ENCODE measurements at regions not wholly inside any gene's neighbourhood (a gene's known extent, or its start where the extent isn't known, plus 50 kb on each side); places are given as distances from the start of the nearest gene placed in this dataset.

DNA sequence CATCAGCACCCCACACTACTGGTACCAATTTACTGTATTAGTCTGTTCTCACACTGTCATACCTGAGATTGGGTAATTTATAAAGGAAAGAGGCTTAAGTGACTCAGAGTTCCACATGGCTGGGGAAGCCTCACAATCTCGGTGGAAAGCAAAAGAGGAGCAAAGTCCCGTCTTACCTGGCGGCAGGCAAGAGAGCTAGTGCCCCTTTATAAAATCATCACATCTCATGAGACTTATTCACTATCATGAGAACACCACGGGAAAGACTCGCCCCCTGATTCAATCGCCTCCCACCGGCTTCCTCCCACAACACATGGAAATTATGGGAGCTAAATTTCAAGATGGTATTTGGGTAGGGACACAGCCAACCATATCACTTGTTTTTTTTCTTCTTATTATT, 717.2 kb downstream of the TRIB2 start:
- no peak overlapping the region for H4K91ac ChIP-seq (replicated peaks; ENCODE audit: insufficient read length, low read length)
- no peak overlapping the region for H2BK12ac ChIP-seq (ENCODE audit: low read depth, low read length)
- no peak overlapping the region for H3K14ac ChIP-seq (ENCODE audit: insufficient read length)
- H3K56ac ChIP-seq (replicated peaks; ENCODE audit: insufficient read length, low read depth, low read length): no peak overlapping the region
- no peaks in the 10 kb centered on the region for H3K79me2 ChIP-seq (ENCODE audit: control insufficient read depth in 1 of 2, insufficient read depth in 2 of 2, low read length in 2 of 2)
- H3K9me3 ChIP-seq (ENCODE audit: insufficient read depth in 2 of 2, low read depth in 1 of 2, low read length in 1 of 2): peaks cover 3 to 4% of the 10 kb centered on the region in 2 experiments; a peak in 2 of 4 replicates
- no peak for DNase-seq (ENCODE audit: low read depth in 1 of 2, low spot score in 2 of 2)
- no peaks in the 10 kb centered on the region for H3K27me3 ChIP-seq (replicated peaks in 1 of 4; ENCODE audit: control insufficient read depth in 3 of 4, extremely low read depth in 1 of 4, insufficient read depth in 3 of 4, low read length in 3 of 4)
- H2BK20ac ChIP-seq (ENCODE audit: low read length): no peak overlapping the region
- no peaks in the 10 kb centered on the region for H3K4me1 ChIP-seq (replicated peaks in 1 of 4; ENCODE audit: control insufficient read depth in 3 of 4, insufficient read depth in 4 of 4, low read length in 3 of 4)
- no peaks in the 10 kb centered on the region for H3K79me1 ChIP-seq (ENCODE audit: low read depth, low read length)
- H2AFZ ChIP-seq (ENCODE audit: low read length): no peak overlapping the region
- H2BK15ac ChIP-seq (ENCODE audit: low read length): no peak overlapping the region
- no peak overlapping the region for H3K23ac ChIP-seq (ENCODE audit: insufficient read length)
- ChIA-PET CTCF (ENCODE audit: partially characterized antibody) (no interaction called here), POLR2A (ENCODE audit: partially characterized antibody) (no interaction called here)
- no peak overlapping the region for H3K4me3 ChIP-seq (ENCODE audit: extremely low read depth in 1 of 4, insufficient read depth in 2 of 4, low read depth in 3 of 4, low read length in 4 of 4)
- H3K4me2 ChIP-seq (ENCODE audit: insufficient read depth in 1 of 2, low read depth in 2 of 2, low read length in 2 of 2): no peak overlapping the region
- WGBS, 2 experiments (ENCODE audit: extremely low coverage in 1 of 2, insufficient coverage in 1 of 2, insufficient read length in 1 of 2, insufficient replicate concordance in 2 of 2, low coverage in 1 of 2, low lambda C conversion rate in 2 of 2, missing lambda C conversion rate in 1 of 2): 92% methylated on average over 7 of the region's 7 CpGs; no CpG with 5 or more reads in 1 of the 2 experiments
- H3K36me3 ChIP-seq (ENCODE audit: control insufficient read depth in 2 of 4, insufficient read depth in 4 of 4, low read length in 3 of 4): no peaks in the 10 kb centered on the region
- no peak for FAIRE-seq
- no peak overlapping the region for H3K9ac ChIP-seq (replicated peaks in 1 of 4; ENCODE audit: extremely low read depth in 1 of 4, low read depth in 3 of 4, low read length in 3 of 4)
- TF ChIP-seq YY1 (IDR thresholded peaks at IDR 0.05; ENCODE audit: low read depth, low read length): no peak
- H3K23me2 ChIP-seq (ENCODE audit: low read depth, low read length): no peaks in the 10 kb centered on the region
- no peak overlapping the region for H2BK5ac ChIP-seq (ENCODE audit: low read depth, low read length)
- no peak overlapping the region for H3K4ac ChIP-seq (replicated peaks; ENCODE audit: insufficient read length, low read depth, low read length)
- no peak overlapping the region for H3K18ac ChIP-seq (ENCODE audit: extremely low read depth, low read length)
- H2BK120ac ChIP-seq (replicated peaks; ENCODE audit: low read depth, low read length): no peak overlapping the region
- no peak overlapping the region for H2AK5ac ChIP-seq (ENCODE audit: low read depth, low read length)
- H3K27ac ChIP-seq (ENCODE audit: low read depth, low read length): no peak overlapping the region
- no peaks in the 10 kb centered on the region for H4K20me1 ChIP-seq (replicated peaks in 1 of 2; ENCODE audit: control insufficient read depth in 1 of 2, insufficient read depth in 2 of 2, low read length in 2 of 2)
- H4K5ac ChIP-seq (ENCODE audit: insufficient read length, low read depth, low read length): no peak overlapping the region
- H4K8ac ChIP-seq (ENCODE audit: extremely low read depth, insufficient read depth, low read length): no peak overlapping the region

Measured in H1 (cell line).